Endothelial cell of umbilical vein (primary cell): ENCODE measurements at regions not wholly inside any gene's neighbourhood (a gene's known extent, or its start where the extent isn't known, plus 50 kb on each side); places are given as distances from the start of the nearest gene placed in this dataset.

Experiments used
- BruUV-seq: library from RNA; stranded (reverse); fragments of 400-500 nt; replicated peaks from 2 replicates; lab custom pipeline; 2021; lab: Mats Ljungman, UMichigan
- CTCF ChIA-PET: fragments of 300-600, 350-600 bp; sonication (Branson Sonifier 250); formaldehyde crosslinking; loops from one replicate; lab custom pipeline; 2021; ENCODE audit warnings: antibody characterized with exemption, inconsistent platforms; lab: Charles Lee
- POLR2A ChIA-PET: fragments of 300-600, 350-600 bp; sonication (Branson Sonifier 250); formaldehyde crosslinking; loops from one replicate; lab custom pipeline; 2021; ENCODE audit warnings: antibody characterized with exemption, inconsistent platforms; lab: Charles Lee
- DNase-seq: peaks from one replicate; pipeline ENCODE4 v3.0.0-alpha.2; 2011; ENCODE audit warnings: low read depth, low spot score
- FAIRE-seq: peaks from 2 replicates; lab custom pipeline; 2011; peaks lifted over from hg19 to GRCh38; lab: Jason Lieb, UNC
- H2AFZ ChIP-seq: 2 replicates; pipeline ENCODE4 v1.6.0; 2012; ENCODE audit warnings: low read depth, low read length, control low read depth, inconsistent platforms
- H3K27ac ChIP-seq: 2 replicates; pipeline ENCODE4 v1.5.1; 2011; ENCODE audit warnings: low read depth, mild to moderate bottlenecking, control low read depth, low read length, moderate library complexity; ENCODE audit not compliant: insufficient read depth
- H3K27me3 ChIP-seq, 2 experiments: 2 replicates each; pipeline versions ENCODE4 v1.6.0 to v1.6.1; 2011; ENCODE audit warnings: low read length in 2 of 2, mixed read lengths in 1 of 2; ENCODE audit not compliant: control insufficient read depth in 2 of 2, insufficient read depth in 2 of 2
- H3K36me3 ChIP-seq, 2 experiments: 2 replicates in 1 of 2; 3 replicates in 1 of 2; pipeline ENCODE4 v1.5.1; 2011; ENCODE audit warnings: low read length in 2 of 2, mild to moderate bottlenecking in 1 of 2, moderate library complexity in 1 of 2; ENCODE audit not compliant: control insufficient read depth in 2 of 2, insufficient read depth in 2 of 2; ENCODE audit errors: extremely low read depth in 1 of 2
- H3K4me1 ChIP-seq: 3 replicates; pipeline ENCODE4 v1.5.1; 2011; ENCODE audit warnings: mild to moderate bottlenecking, low read length; ENCODE audit not compliant: control insufficient read depth, insufficient read depth; ENCODE audit errors: extremely low read depth
- H3K4me2 ChIP-seq: 2 replicates; pipeline ENCODE4 v1.6.1; 2011; ENCODE audit warnings: low read length, control low read depth, mixed read lengths; ENCODE audit not compliant: insufficient read depth
- H3K4me3 ChIP-seq, 3 experiments: fragments of 200-600 bp in 1 of 3; sonication (generic), shearing (Covaris generic) in 1 of 3; replicated peaks in 1 of 3; 2 replicates each; pipeline ENCODE4 v1.5.1; 2011 to 2016; ENCODE audit warnings: control low read depth in 3 of 3, low read length in 3 of 3, mild to moderate bottlenecking in 2 of 3, inconsistent platforms in 1 of 3, low read depth in 1 of 3, moderate library complexity in 1 of 3; ENCODE audit not compliant: insufficient read depth in 1 of 3
- H3K79me2 ChIP-seq: 2 replicates; pipeline ENCODE4 v1.6.0; 2012; ENCODE audit warnings: low read length, inconsistent platforms; ENCODE audit not compliant: control insufficient read depth, insufficient read depth
- H3K9ac ChIP-seq: replicated peaks from 2 replicates; pipeline ENCODE3; 2011; ENCODE audit warnings: low read length, control low read depth; ENCODE audit not compliant: insufficient read depth; ENCODE audit errors: extremely low read depth
- H3K9me1 ChIP-seq: replicated peaks from 3 replicates; pipeline ENCODE4 v1.6.0; 2011; ENCODE audit warnings: mild to moderate bottlenecking, low read length; ENCODE audit not compliant: control insufficient read depth, insufficient read depth; ENCODE audit errors: extremely low read depth
- H3K9me3 ChIP-seq: replicated peaks from 2 replicates; pipeline ENCODE4 v1.5.1; 2012; ENCODE audit warnings: low read length, inconsistent platforms; ENCODE audit not compliant: control insufficient read depth, insufficient read depth
- H4K20me1 ChIP-seq: replicated peaks from 2 replicates; pipeline ENCODE3; 2011; ENCODE audit warnings: mild to moderate bottlenecking, low read length; ENCODE audit not compliant: control insufficient read depth, insufficient read depth; ENCODE audit errors: extremely low read depth
- EZH2 ChIP-seq: IDR thresholded peaks from 2 replicates; pipeline ENCODE4 v1.6.1; 2012; ENCODE audit warnings: borderline replicate concordance, low read depth, mild to moderate bottlenecking, moderate library complexity, low read length, inconsistent platforms; ENCODE audit not compliant: severe bottlenecking
- FOS ChIP-seq: IDR thresholded peaks from 2 replicates; pipeline ENCODE4 v1.6.1; 2011; ENCODE audit warnings: mild to moderate bottlenecking, low read length, moderate library complexity, borderline replicate concordance; ENCODE audit not compliant: insufficient read depth
- GATA2 ChIP-seq: IDR thresholded peaks from 2 replicates; pipeline ENCODE4 v1.7.0; 2011; ENCODE audit warnings: low read depth, mild to moderate bottlenecking, moderate library complexity, mixed read lengths, low read length; ENCODE audit not compliant: insufficient read length, insufficient read depth
- JUN ChIP-seq: IDR thresholded peaks from 2 replicates; pipeline ENCODE4 v1.6.1; 2011; ENCODE audit warnings: borderline replicate concordance, low read depth; ENCODE audit not compliant: insufficient read length, insufficient read depth
- MAX ChIP-seq: IDR thresholded peaks from 2 replicates; pipeline ENCODE4 v1.6.1; 2011; ENCODE audit not compliant: insufficient read depth, insufficient read length
- MYC ChIP-seq: IDR thresholded peaks from one replicate; pipeline ENCODE4 v1.6.1; 2011; ENCODE audit warnings: mild to moderate bottlenecking, low read depth, low read length
- POLR2A ChIP-seq: IDR thresholded peaks from 2 replicates; pipeline ENCODE4 v1.6.1; 2012; ENCODE audit warnings: low read depth, mild to moderate bottlenecking, control low read depth, low read length
- POLR2AphosphoS5 ChIP-seq: IDR thresholded peaks from 2 replicates; pipeline ENCODE4 v1.6.1; 2012; ENCODE audit warnings: low read depth, mild to moderate bottlenecking, control low read depth, low read length, moderate library complexity; ENCODE audit not compliant: insufficient read depth
- dilution Hi-C: fragments of 300-500 bp; cut with MboI; formaldehyde crosslinking; loops from one replicate; pipeline ENCODE4 v1.15.0; 2019; ENCODE audit warnings: low sequenced_read_pairs; ENCODE audit not compliant: extremely low pct_ligation_motif_present
- intact Hi-C: fragments of 100-400 bp; cut with micrococcal nuclease; formaldehyde crosslinking; loops from one replicate; pipeline ENCODE4 v1.10.0; 2022
- TF ChIP-seq, protein P1 (sequence below), 2 donors: IDR thresholded peaks; 1 replicate in 1 of 2; 2 replicates in 1 of 2; pipeline ENCODE4 v1.5.1; 2011; ENCODE audit warnings: low read length in 2 of 2, mild to moderate bottlenecking in 2 of 2, moderate library complexity in 2 of 2, control low read depth in 1 of 2, inconsistent platforms in 1 of 2, low read depth in 1 of 2; ENCODE audit not compliant: insufficient read depth in 1 of 2; ENCODE audit errors: extremely low read depth in 1 of 2

GRCh38 chrX:151830911-151831310, 81.8 kb upstream of the MAGEA4 start:
- Histone ChIP-seq H3K79me2 (no peaks in the 10 kb centered on the region), H3K27ac (no peak overlapping the region), H3K4me3 (no peak overlapping the region), H2AFZ (no peak overlapping the region), H3K9ac (no peak overlapping the region), H3K27me3 (no peaks in the 10 kb centered on the region), H3K9me3 (no peaks in the 10 kb centered on the region), H3K36me3 (no peaks in the 10 kb centered on the region), H3K9me1 (no peaks in the 10 kb centered on the region), H3K4me1 (no peaks in the 10 kb centered on the region), H3K4me2 (no peak overlapping the region), H4K20me1 (no peaks in the 10 kb centered on the region)
- TF ChIP-seq JUN (no peak), MAX (peak; percentile 48)
- ChIA-PET POLR2A (no interaction called here), CTCF (interaction anchor here (0.8 to 1.3 kb wide), 4 partner anchors 72 to 802 kb away, joined by 3 to 7 read pairs (median 4); no protein-coding TSS in a partner anchor)
- peak; percentile 67 for FAIRE-seq
- DNase-seq: peak; percentile 79
- BruUV-seq: no TSS peak
- intact Hi-C loops (loop anchor here (2.0 kb wide), 1 partner anchor 154 kb away; no protein-coding TSS in a partner anchor), dilution Hi-C loops (no loop called here)

GRCh38 chrX:151852294-151852693, 60.4 kb upstream of the MAGEA4 start:
- DNase-seq: no peak
- Histone ChIP-seq H3K36me3 (no peaks in the 10 kb centered on the region), H3K4me3 (no peak overlapping the region), H3K9me1 (no peaks in the 10 kb centered on the region), H3K4me1 (no peaks in the 10 kb centered on the region), H3K9ac (no peak overlapping the region), H3K27ac (no peak overlapping the region), H3K9me3 (no peaks in the 10 kb centered on the region), H3K4me2 (no peak overlapping the region), H2AFZ (no peak overlapping the region), H3K79me2 (no peaks in the 10 kb centered on the region), H3K27me3 (no peaks in the 10 kb centered on the region), H4K20me1 (no peaks in the 10 kb centered on the region)
- no TSS peak for BruUV-seq
- ChIA-PET CTCF (no interaction called here), POLR2A (no interaction called here)
- intact Hi-C loops: no loop called here
- TF ChIP-seq FOS: no peak
- no peak for TF ChIP-seq JUN
- TF ChIP-seq, protein P1, sequence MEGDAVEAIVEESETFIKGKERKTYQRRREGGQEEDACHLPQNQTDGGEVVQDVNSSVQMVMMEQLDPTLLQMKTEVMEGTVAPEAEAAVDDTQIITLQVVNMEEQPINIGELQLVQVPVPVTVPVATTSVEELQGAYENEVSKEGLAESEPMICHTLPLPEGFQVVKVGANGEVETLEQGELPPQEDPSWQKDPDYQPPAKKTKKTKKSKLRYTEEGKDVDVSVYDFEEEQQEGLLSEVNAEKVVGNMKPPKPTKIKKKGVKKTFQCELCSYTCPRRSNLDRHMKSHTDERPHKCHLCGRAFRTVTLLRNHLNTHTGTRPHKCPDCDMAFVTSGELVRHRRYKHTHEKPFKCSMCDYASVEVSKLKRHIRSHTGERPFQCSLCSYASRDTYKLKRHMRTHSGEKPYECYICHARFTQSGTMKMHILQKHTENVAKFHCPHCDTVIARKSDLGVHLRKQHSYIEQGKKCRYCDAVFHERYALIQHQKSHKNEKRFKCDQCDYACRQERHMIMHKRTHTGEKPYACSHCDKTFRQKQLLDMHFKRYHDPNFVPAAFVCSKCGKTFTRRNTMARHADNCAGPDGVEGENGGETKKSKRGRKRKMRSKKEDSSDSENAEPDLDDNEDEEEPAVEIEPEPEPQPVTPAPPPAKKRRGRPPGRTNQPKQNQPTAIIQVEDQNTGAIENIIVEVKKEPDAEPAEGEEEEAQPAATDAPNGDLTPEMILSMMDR (IDR thresholded peaks at IDR 0.05; ENCODE audit: extremely low read depth in 1 of 2, insufficient read depth in 1 of 2, low read depth in 1 of 2, low read length in 2 of 2): no peak
- no peak for TF ChIP-seq POLR2A
- no peak for TF ChIP-seq POLR2AphosphoS5
- TF ChIP-seq MYC: no peak
- no peak for TF ChIP-seq MAX
- no peak for TF ChIP-seq EZH2
- no peak for TF ChIP-seq GATA2
- FAIRE-seq: no peak
- dilution Hi-C loops: no loop called here
